Caco-2 (cell line): ENCODE measurements at regions not wholly inside any gene's neighbourhood (a gene's known extent, or its start where the extent isn't known, plus 50 kb on each side); places are given as distances from the start of the nearest gene placed in this dataset.
"Not testable (repeated sequence)": the region's sequence is repeated elsewhere in the genome, so short reads cannot be mapped to it uniquely, and the experiment has no call there.

Experiments used
- BruUV-seq: library from RNA; stranded (reverse); fragments of 400-500 nt; replicated peaks from 2 replicates; lab custom pipeline; 2021; lab: Mats Ljungman, UMichigan
- CTCF ChIA-PET: fragments of 300-600 bp; sonication (Branson Sonifier 250); formaldehyde crosslinking; loops from one replicate; lab custom pipeline; 2022; ENCODE audit warnings: antibody characterized with exemption; lab: Charles Lee
- POLR2A ChIA-PET: fragments of 300-600 bp; sonication (Branson Sonifier 250); formaldehyde crosslinking; loops from one replicate; lab custom pipeline; 2022; ENCODE audit warnings: antibody characterized with exemption; lab: Charles Lee
- DNase-seq, 2 experiments: peaks; one replicate each; pipeline versions ENCODE4 v3.0.0 to v3.0.0-alpha.2; 2020 to 2022
- H3K27me3 ChIP-seq: replicated peaks from 2 replicates; pipeline ENCODE4 v1.6.0; 2011; ENCODE audit warnings: low read length; ENCODE audit not compliant: control insufficient read depth, insufficient read depth
- H3K36me3 ChIP-seq: 2 replicates; pipeline ENCODE4 v1.5.1; 2011; ENCODE audit warnings: low read length; ENCODE audit not compliant: control insufficient read depth, insufficient read depth
- H3K4me1 ChIP-seq: fragments of 250-450 bp; sonication (Bioruptor Pico); 2 replicates; pipeline ENCODE4 v1.5.1; 2020; ENCODE audit warnings: mild to moderate bottlenecking
- H3K4me3 ChIP-seq: 2 replicates; pipeline ENCODE4 v1.5.1; 2011; ENCODE audit warnings: low read depth, mild to moderate bottlenecking, control low read depth, low read length
- H3K9me3 ChIP-seq: fragments of 250-450 bp; sonication (Bioruptor Pico); 2 replicates; pipeline ENCODE4 v1.5.1; 2020; ENCODE audit warnings: mild to moderate bottlenecking, moderate library complexity
- H3K27ac Mint-ChIP-seq: one replicate; pipeline ENCODE4 v1.8.0; 2022; ENCODE audit warnings: mixed read lengths; ENCODE audit not compliant: unreplicated experiment
- H3K27me3 Mint-ChIP-seq: one replicate; pipeline ENCODE4 v1.8.0; 2022; ENCODE audit warnings: mixed read lengths; ENCODE audit not compliant: insufficient read depth, unreplicated experiment
- H3K36me3 Mint-ChIP-seq: one replicate; pipeline ENCODE4 v1.8.0; 2022; ENCODE audit warnings: mild to moderate bottlenecking, mixed read lengths; ENCODE audit not compliant: insufficient read depth, unreplicated experiment
- H3K4me1 Mint-ChIP-seq: one replicate; pipeline ENCODE4 v1.8.0; 2022; ENCODE audit warnings: low read depth, mixed read lengths; ENCODE audit not compliant: unreplicated experiment
- H3K4me3 Mint-ChIP-seq: one replicate; pipeline ENCODE4 v1.8.0; 2022; ENCODE audit warnings: mild to moderate bottlenecking, moderate library complexity, mixed read lengths; ENCODE audit not compliant: unreplicated experiment
- H3K9me3 Mint-ChIP-seq: one replicate; pipeline ENCODE4 v1.8.0; 2022; ENCODE audit warnings: mixed read lengths; ENCODE audit not compliant: unreplicated experiment
- CTCF ChIP-seq, 2 experiments: fragments of 200-600 bp in 1 of 2; IDR thresholded peaks; 1 replicate in 1 of 2; 2 replicates in 1 of 2; pipeline versions ENCODE4 v1.5.1 to v1.8.0; 2011 to 2022; ENCODE audit warnings: antibody characterized with exemption in 1 of 2, control low read depth in 1 of 2, inconsistent platforms in 1 of 2, low read depth in 1 of 2, low read length in 1 of 2, mild to moderate bottlenecking in 1 of 2, moderate library complexity in 1 of 2; ENCODE audit not compliant: insufficient read depth in 1 of 2, severe bottlenecking in 1 of 2, unreplicated experiment in 1 of 2
- intact Hi-C: fragments of 100-400 bp; cut with micrococcal nuclease; formaldehyde crosslinking; loops from one replicate; pipeline ENCODE4 v1.10.0; 2022; ENCODE audit not compliant: unreplicated experiment

- intact Hi-C loops: no loop called here
- no peak for DNase-seq
- peaks cover 6% of the 10 kb centered on the region for H3K9me3 Mint-ChIP-seq
- H3K4me1 Mint-ChIP-seq: no peaks in the 10 kb centered on the region
- no TSS peak for BruUV-seq
- no peaks in the 10 kb centered on the region for H3K27me3 Mint-ChIP-seq
- Histone ChIP-seq H3K9me3 (no peaks in the 10 kb centered on the region; the same call in 1 of the 2 replicates), H3K36me3 (no peaks in the 10 kb centered on the region), H3K4me1 (peaks cover 15% of the 10 kb centered on the region), H3K4me3 (no peak overlapping the region), H3K27me3 (no peaks in the 10 kb centered on the region)
- no peak for TF ChIP-seq CTCF (IDR thresholded peaks at IDR 0.05; ENCODE audit: insufficient read depth in 1 of 2, low read depth in 1 of 2, low read length in 1 of 2, severe bottlenecking in 1 of 2, unreplicated experiment in 1 of 2)
- H3K36me3 Mint-ChIP-seq: no peaks in the 10 kb centered on the region
- no peak overlapping the region for H3K27ac Mint-ChIP-seq
- POLR2A ChIA-PET: no interaction called here
- CTCF ChIA-PET: no interaction called here
- H3K4me3 Mint-ChIP-seq: no peak overlapping the region
These were observed 357.8 kb downstream of the CETN3 start for GRCh38 chr5:90051756-90052155.

GRCh38 chr5:90050103-90050502, 359.5 kb downstream of the CETN3 start:
- no peak overlapping the region for H3K4me3 Mint-ChIP-seq
- intact Hi-C loops: no loop called here
- no peak for TF ChIP-seq CTCF (IDR thresholded peaks at IDR 0.05; ENCODE audit: insufficient read depth in 1 of 2, low read depth in 1 of 2, low read length in 1 of 2, severe bottlenecking in 1 of 2, unreplicated experiment in 1 of 2)
- H3K27me3 Mint-ChIP-seq: no peaks in the 10 kb centered on the region
- no peak overlapping the region for H3K27ac Mint-ChIP-seq
- no TSS peak for BruUV-seq
- ChIA-PET POLR2A (no interaction called here), CTCF (no interaction called here)
- no peaks in the 10 kb centered on the region for H3K27me3 ChIP-seq
- peaks cover 10% of the 10 kb centered on the region for H3K9me3 Mint-ChIP-seq
- H3K4me3 ChIP-seq: no peak overlapping the region
- no peaks in the 10 kb centered on the region for H3K36me3 Mint-ChIP-seq
- H3K36me3 ChIP-seq: no peaks in the 10 kb centered on the region
- no peaks in the 10 kb centered on the region; the same call in 1 of the 2 replicates for H3K9me3 ChIP-seq
- DNase-seq: no peak
- H3K4me1 ChIP-seq: peaks cover 10% of the 10 kb centered on the region
- no peaks in the 10 kb centered on the region for H3K4me1 Mint-ChIP-seq

- TF ChIP-seq CTCF (IDR thresholded peaks at IDR 0.05; ENCODE audit: insufficient read depth in 1 of 2, low read depth in 1 of 2, low read length in 1 of 2, severe bottlenecking in 1 of 2, unreplicated experiment in 1 of 2): no peak
- no peaks in the 10 kb centered on the region for H3K36me3 ChIP-seq
- CTCF ChIA-PET: no interaction called here
- no peaks in the 10 kb centered on the region for H3K27me3 ChIP-seq
- no peaks in the 10 kb centered on the region; the same call in 1 of the 2 replicates for H3K9me3 ChIP-seq
- H3K4me3 Mint-ChIP-seq: no peak overlapping the region
- H3K27me3 Mint-ChIP-seq: no peaks in the 10 kb centered on the region
- no TSS peak for BruUV-seq
- H3K27ac Mint-ChIP-seq: no peak overlapping the region
- H3K4me1 Mint-ChIP-seq: no peaks in the 10 kb centered on the region
- peaks cover 28% of the 10 kb centered on the region for H3K9me3 Mint-ChIP-seq
- no peaks in the 10 kb centered on the region for H3K36me3 Mint-ChIP-seq
- intact Hi-C loops: no loop called here
- DNase-seq: no peak
- no peaks in the 10 kb centered on the region for H3K4me1 ChIP-seq
- POLR2A ChIA-PET: no interaction called here
- no peak overlapping the region for H3K4me3 ChIP-seq
These were observed 362.4 kb downstream of the CETN3 start for GRCh38 chr5:90047113-90047512.

- H3K4me3 Mint-ChIP-seq, CTCF ChIA-PET, POLR2A ChIA-PET, DNase-seq, H3K36me3 ChIP-seq, H3K27me3 Mint-ChIP-seq, H3K27me3 ChIP-seq, H3K4me1 Mint-ChIP-seq, intact Hi-C loops, H3K27ac Mint-ChIP-seq, BruUV-seq, H3K9me3 ChIP-seq, H3K4me3 ChIP-seq, H3K36me3 Mint-ChIP-seq, H3K4me1 ChIP-seq: not testable (repeated sequence)
- peaks cover 28% of the 10 kb centered on the region for H3K9me3 Mint-ChIP-seq
These were observed 369.5 kb downstream of the CETN3 start for GRCh38 chr5:90040082-90040481.
